ENCODE measurements at regions not wholly inside any gene's neighbourhood (a gene's known extent, or its start where the extent isn't known, plus 50 kb on each side); places are given as distances from the start of the nearest gene placed in this dataset.

GRCh38 chr14:49287004-49287403 is 299.2 kb downstream of the RPS29 start:
- TF ChIP-seq CTCF (IDR thresholded peaks at IDR 0.05) (no peak), EZH2 (IDR thresholded peaks at IDR 0.05) (no peak), EZH2phosphoT487 (IDR thresholded peaks at IDR 0.05) (no peak)

All from neural progenitor cell (in vitro differentiated cells).